HEK293T (cell line): ENCODE measurements at regions not wholly inside any gene's neighbourhood (a gene's known extent, or its start where the extent isn't known, plus 50 kb on each side); places are given as distances from the start of the nearest gene placed in this dataset.

ENCODE experiments used
- CTCF ChIA-PET: fragments of 350-600 bp; formaldehyde crosslinking; extraction: SDS; loops from one replicate; lab custom pipeline; 2021; ENCODE audit warnings: antibody characterized with exemption, inconsistent platforms; lab: Yijun Ruan, JAX
- POLR2A ChIA-PET: fragments of 350-600 bp; formaldehyde crosslinking; extraction: SDS; loops from one replicate; lab custom pipeline; 2020; ENCODE audit warnings: antibody characterized with exemption, inconsistent platforms; lab: Yijun Ruan, JAX
- DNase-seq: peaks from one replicate; pipeline ENCODE4 v3.0.0; 2012; ENCODE audit warnings: mixed read lengths; ENCODE audit errors: extremely low spot score
- ARNT ChIP-seq: fragments of 450-650 bp; IDR thresholded peaks from 2 replicates; pipeline ENCODE4 v1.6.1; 2017; ENCODE audit warnings: mild to moderate bottlenecking
- BHLHE40 ChIP-seq: fragments of 450-650 bp; IDR thresholded peaks from 2 replicates; pipeline ENCODE4 v1.6.1; 2016; ENCODE audit warnings: mild to moderate bottlenecking, moderate library complexity, borderline replicate concordance
- CTBP1 ChIP-seq: fragments of 450-650 bp; IDR thresholded peaks from 2 replicates; pipeline ENCODE4 v1.6.1; 2016; ENCODE audit warnings: borderline replicate concordance
- ELF4 ChIP-seq: fragments of 450-650 bp; IDR thresholded peaks from 2 replicates; pipeline ENCODE4 v1.6.1; 2017; ENCODE audit warnings: antibody characterized with exemption
- FOXA1 ChIP-seq: fragments of 450-650 bp; IDR thresholded peaks from 2 replicates; pipeline ENCODE4 v1.6.1; 2016; ENCODE audit warnings: mild to moderate bottlenecking
- FOXK2 ChIP-seq: fragments of 450-650 bp; IDR thresholded peaks from 2 replicates; pipeline ENCODE4 v1.6.1; 2016; ENCODE audit warnings: mild to moderate bottlenecking
- FOXM1 ChIP-seq: fragments of 450-650 bp; IDR thresholded peaks from 2 replicates; pipeline ENCODE4 v1.6.1; 2017; ENCODE audit warnings: mild to moderate bottlenecking, borderline replicate concordance
- HDGF ChIP-seq: fragments of 450-650 bp; IDR thresholded peaks from 2 replicates; pipeline ENCODE4 v1.6.1; 2017; ENCODE audit warnings: antibody characterized with exemption, borderline replicate concordance
- L3MBTL2 ChIP-seq: fragments of 450-650 bp; conservative IDR thresholded peaks from 2 replicates; pipeline ENCODE4 v1.6.1; 2016; ENCODE audit warnings: mild to moderate bottlenecking
- LEF1 ChIP-seq: fragments of 450-650 bp; IDR thresholded peaks from 2 replicates; pipeline ENCODE4 v1.6.1; 2017; ENCODE audit warnings: mild to moderate bottlenecking, borderline replicate concordance
- NFRKB ChIP-seq: fragments of 450-650 bp; IDR thresholded peaks from 2 replicates; pipeline ENCODE4 v1.6.1; 2016; ENCODE audit warnings: mild to moderate bottlenecking, moderate library complexity
- SP1 ChIP-seq: fragments of 450-650 bp; IDR thresholded peaks from 2 replicates; pipeline ENCODE4 v1.6.1; 2017
- SUZ12 ChIP-seq: fragments of 450-650 bp; IDR thresholded peaks from 2 replicates; pipeline ENCODE4 v1.6.1; 2016; ENCODE audit warnings: mild to moderate bottlenecking
- TARDBP ChIP-seq: fragments of 450-650 bp; IDR thresholded peaks from 2 replicates; pipeline ENCODE4 v1.6.1; 2016
- ZNF384 ChIP-seq: fragments of 450-650 bp; IDR thresholded peaks from 2 replicates; pipeline ENCODE4 v1.6.1; 2016
- TF ChIP-seq, protein P1 (sequence below): fragments of 450-650 bp; IDR thresholded peaks from 2 replicates; pipeline ENCODE4 v1.6.1; 2016

DNA sequence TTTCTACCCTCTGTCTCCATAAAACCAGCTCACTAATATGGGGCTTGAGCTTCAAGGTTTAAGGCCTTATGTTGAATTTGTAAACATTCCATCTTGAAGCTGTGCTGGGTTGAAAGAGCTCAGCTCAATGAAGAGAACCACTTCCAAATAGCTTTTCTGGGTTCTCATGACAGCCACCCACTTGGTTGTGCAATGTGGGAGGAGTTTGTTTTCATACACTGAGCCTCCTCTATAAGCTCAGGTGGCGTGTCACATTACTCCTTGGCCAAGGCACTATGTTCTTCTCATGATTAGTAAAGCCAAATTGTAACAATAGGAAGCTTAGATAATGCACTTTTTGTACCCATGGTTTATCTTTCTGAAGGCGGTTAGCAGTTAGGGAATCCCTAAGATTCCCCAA is 265.6 kb downstream of the PTEN start:
- CTCF ChIA-PET = no interaction called here
- POLR2A ChIA-PET = interaction anchor here (1.1 kb wide), 1 partner anchor 265 kb away, joined by 3 read pairs; no protein-coding TSS in a partner anchor
- TF ChIP-seq LEF1 (no peak), CTBP1 (no peak)
- DNase-seq = no peak

DNA sequence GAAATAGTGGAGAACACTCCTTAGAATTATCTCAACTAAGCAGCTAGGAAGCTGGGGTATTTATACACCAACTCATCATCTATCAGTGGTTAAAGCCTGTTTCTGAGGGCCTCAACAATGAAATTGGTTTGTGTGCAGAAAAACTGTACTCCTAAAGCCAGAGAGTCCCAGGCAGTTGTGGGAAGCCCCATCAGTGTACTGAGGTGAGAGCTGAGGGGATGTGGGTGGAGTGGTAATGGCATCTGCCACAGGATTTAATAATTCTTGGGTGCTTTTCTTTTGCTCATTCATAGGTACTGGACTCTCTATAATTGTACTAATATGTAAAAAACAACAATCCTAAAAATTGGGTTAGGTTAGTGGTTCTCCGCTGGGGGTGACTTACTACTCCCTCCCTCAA is 267.5 kb downstream of the PTEN start:
- ChIA-PET POLR2A (no interaction called here), CTCF (no interaction called here)
- DNase-seq = no peak
- TF ChIP-seq L3MBTL2 (no peak), ELF4 (no peak), FOXA1 (no peak), SUZ12 (no peak), FOXM1 (no peak), SP1 (no peak), TARDBP (no peak)

DNA sequence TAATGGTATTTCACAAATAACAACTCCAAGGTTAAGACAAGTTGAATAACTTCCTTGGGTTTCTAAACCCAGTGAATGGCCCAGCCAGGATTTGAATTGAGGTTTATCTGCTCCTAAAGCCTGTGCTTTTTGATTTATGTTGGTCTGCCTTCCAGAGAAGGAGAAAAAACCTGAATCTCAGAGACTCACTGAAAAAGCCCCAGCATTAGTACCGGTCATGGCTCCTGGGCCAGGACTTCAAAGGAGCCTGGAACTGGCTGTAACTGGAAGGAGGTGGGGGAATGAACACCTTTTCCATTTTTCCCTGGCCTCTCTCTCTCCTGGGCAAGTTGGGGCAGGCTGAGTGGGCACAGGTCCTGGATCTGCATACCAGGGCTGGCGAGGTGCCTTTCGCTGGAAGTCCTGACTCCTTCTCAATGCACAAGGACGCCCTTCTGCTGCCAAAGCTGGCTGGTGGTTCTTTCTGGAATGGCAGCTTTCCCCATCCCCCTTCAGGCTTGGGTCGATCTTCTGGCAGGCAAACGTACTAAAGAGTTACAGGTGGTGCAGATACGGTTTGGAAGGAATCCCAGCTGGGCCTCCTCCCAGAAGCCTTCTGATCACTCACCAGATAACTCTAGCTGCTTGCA is 268.2 kb downstream of the PTEN start:
- ChIA-PET POLR2A (no interaction called here), CTCF (no interaction called here)
- DNase-seq = no peak
- TF ChIP-seq FOXM1 (no peak), LEF1 (no peak), BHLHE40 (no peak), FOXK2 (no peak), CTBP1 (no peak), FOXA1 (no peak)
- TF ChIP-seq, protein P1, sequence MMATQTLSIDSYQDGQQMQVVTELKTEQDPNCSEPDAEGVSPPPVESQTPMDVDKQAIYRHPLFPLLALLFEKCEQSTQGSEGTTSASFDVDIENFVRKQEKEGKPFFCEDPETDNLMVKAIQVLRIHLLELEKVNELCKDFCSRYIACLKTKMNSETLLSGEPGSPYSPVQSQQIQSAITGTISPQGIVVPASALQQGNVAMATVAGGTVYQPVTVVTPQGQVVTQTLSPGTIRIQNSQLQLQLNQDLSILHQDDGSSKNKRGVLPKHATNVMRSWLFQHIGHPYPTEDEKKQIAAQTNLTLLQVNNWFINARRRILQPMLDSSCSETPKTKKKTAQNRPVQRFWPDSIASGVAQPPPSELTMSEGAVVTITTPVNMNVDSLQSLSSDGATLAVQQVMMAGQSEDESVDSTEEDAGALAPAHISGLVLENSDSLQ = no peak

DNA sequence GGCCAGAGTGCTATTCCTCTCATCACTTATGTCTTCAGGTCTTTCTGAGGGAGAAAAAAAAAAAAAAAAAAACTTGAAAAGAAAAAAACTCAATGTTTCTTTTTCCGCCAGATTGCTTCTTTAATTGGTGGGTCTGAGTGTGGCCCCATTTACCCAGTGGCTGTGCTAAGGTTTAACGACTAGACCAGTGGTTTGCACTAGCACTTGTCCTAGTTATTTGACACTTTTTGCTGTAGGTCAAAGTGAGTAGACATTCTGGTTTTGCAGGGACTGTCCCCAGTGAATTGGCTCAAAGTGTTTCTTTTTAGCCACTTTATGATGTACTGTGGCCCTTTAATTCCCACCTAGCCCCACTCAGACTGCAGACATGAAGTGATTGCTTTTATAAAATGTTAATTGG is 273.3 kb downstream of the PTEN start:
- CTCF ChIA-PET = no interaction called here

DNA sequence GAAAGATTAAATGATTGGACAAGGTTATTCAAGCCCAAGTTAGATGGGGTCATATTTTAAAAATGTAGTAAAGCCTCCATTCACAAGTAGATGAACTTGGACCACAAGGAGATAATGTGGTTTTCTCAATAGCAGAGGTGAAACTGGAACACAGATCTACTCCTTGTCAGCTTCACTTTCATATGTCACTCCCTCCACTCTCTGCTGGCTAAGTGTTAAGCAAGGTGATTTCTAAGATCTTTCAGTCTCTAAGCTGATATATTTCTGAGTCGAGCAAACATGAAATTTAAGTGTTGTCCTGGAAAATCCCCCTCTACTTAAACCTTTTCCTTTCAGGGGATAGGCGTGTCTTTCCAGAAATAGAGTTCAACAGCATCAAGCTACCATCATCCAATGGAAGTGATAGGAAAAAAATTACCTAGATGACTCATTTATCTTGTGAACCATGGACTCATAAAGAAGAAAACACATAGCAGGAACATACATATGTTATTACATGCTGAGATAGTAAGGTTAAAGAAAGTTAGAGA is 275.0 kb downstream of the PTEN start:
- ChIA-PET POLR2A (no interaction called here), CTCF (no interaction called here)
- no peak for DNase-seq
- TF ChIP-seq FOXA1 = no peak
- no peak for TF ChIP-seq SP1
- no peak for TF ChIP-seq FOXM1
- TF ChIP-seq ELF4 = no peak
- TF ChIP-seq TARDBP = no peak
- TF ChIP-seq CTBP1 = no peak

More for the DNA sequence above, 273.3 kb downstream of the PTEN start:
- no peak for DNase-seq
- POLR2A ChIA-PET = no interaction called here
- TF ChIP-seq ZNF384 (no peak), FOXM1 (no peak), BHLHE40 (no peak), CTBP1 (no peak)

DNA sequence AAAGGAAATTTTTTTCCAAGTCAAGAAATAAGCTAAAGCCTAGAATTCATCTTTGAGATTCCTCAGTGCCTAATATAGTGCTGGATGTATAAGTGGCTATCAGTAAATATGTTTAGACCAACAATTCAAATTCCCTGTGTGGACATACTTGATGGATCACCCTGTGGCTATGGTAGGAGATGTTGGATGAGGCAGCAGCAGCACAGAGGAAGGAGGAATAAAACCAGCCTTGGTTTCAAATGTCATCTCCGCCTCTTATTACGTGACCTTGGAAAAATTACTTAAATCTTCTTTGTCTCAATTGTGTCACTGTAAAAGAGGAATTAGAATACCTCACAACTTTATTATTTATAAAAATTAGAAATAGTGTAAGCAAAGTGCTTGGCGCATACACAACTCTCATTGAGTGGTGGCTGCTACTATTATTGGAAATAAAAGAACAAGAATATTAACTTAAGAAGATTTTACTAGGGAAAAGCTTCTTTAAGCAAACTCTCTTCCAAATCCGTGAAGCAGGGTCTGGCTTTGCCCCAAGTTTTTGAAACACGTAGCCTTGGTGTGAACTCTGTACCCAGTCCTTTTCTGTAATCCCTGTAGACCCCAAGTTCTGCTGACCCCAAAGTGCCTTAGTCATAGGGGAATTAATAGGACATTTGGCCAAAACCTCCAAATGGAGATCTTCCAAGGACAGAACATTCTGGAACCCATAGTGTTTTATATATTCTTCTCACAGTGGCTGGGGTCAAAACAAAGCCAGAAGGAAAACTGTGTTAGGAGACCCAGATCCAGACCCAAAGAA is 283.8 kb downstream of the PTEN start:
- ChIA-PET POLR2A (no interaction called here), CTCF (no interaction called here)
- no peak for TF ChIP-seq L3MBTL2
- TF ChIP-seq, protein P1 = no peak
- TF ChIP-seq BHLHE40 = no peak
- TF ChIP-seq SP1 = no peak
- no peak for TF ChIP-seq FOXA1
- TF ChIP-seq HDGF = no peak
- no peak for TF ChIP-seq CTBP1
- TF ChIP-seq NFRKB = no peak
- TF ChIP-seq ELF4 = no peak
- no peak for TF ChIP-seq ARNT
- TF ChIP-seq ZNF384 = no peak
- TF ChIP-seq FOXM1 = no peak
- no peak for TF ChIP-seq TARDBP
- TF ChIP-seq FOXK2 = no peak
- no peak for TF ChIP-seq SUZ12
- no peak for TF ChIP-seq LEF1
- no peak for DNase-seq

DNA sequence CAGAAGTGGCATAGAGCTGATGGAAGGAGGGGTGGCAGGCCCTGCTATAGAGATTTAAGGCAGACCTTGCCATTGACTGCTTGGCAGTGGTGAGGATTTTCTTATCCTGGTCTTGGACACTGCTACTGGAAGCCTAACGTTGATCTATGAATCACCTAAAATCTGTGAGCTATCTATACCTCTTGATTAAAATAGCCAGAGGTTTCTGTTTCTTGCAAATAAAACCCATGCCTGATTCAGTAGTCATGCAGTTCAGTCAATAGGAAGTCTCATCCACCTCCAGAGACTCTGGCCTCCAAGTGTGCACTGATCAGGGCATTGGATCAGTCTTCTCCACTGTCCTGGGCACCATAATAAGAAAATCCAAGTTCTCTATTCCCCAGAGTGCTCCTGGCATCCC is 286.5 kb downstream of the PTEN start:
- ChIA-PET CTCF (no interaction called here), POLR2A (no interaction called here)
- no peak for DNase-seq
- TF ChIP-seq LEF1 (no peak), NFRKB (no peak), SP1 (no peak), CTBP1 (no peak)
